BJ (cell line): ENCODE measurements at regions not wholly inside any gene's neighbourhood (a gene's known extent, or its start where the extent isn't known, plus 50 kb on each side); places are given as distances from the start of the nearest gene placed in this dataset.

ENCODE experiments used
- CTCF ChIA-PET: fragments of 350-600 bp; formaldehyde crosslinking; extraction: SDS; loops from one replicate; lab custom pipeline; 2021; ENCODE audit warnings: antibody characterized with exemption, inconsistent platforms; lab: Yijun Ruan, JAX
- POLR2A ChIA-PET: fragments of 300-600 bp; sonication (Branson Sonifier 250); formaldehyde crosslinking; extraction: SDS; loops from one replicate; lab custom pipeline; 2021; ENCODE audit warnings: antibody characterized with exemption; lab: Charles Lee
- DNase-seq: peaks from one replicate; pipeline ENCODE4 v3.0.0-alpha.2; 2011; ENCODE audit warnings: low read depth
- H3K27me3 ChIP-seq: 2 replicates; pipeline ENCODE4 v1.6.0; 2011; ENCODE audit warnings: low read length; ENCODE audit not compliant: control insufficient read depth, insufficient read depth
- H3K36me3 ChIP-seq: 2 replicates; pipeline ENCODE4 v1.5.1; 2011; ENCODE audit warnings: low read length; ENCODE audit not compliant: control insufficient read depth, insufficient read depth
- H3K4me3 ChIP-seq: 2 replicates; pipeline ENCODE4 v1.5.1; 2011; ENCODE audit warnings: low read depth, mild to moderate bottlenecking, control low read depth, low read length
- TF ChIP-seq, protein P1 (sequence below): IDR thresholded peaks from 2 replicates; pipeline ENCODE4 v1.5.1; 2011; ENCODE audit warnings: low read depth, mild to moderate bottlenecking, control low read depth, inconsistent platforms, low read length, moderate library complexity; ENCODE audit not compliant: insufficient read depth

DNA sequence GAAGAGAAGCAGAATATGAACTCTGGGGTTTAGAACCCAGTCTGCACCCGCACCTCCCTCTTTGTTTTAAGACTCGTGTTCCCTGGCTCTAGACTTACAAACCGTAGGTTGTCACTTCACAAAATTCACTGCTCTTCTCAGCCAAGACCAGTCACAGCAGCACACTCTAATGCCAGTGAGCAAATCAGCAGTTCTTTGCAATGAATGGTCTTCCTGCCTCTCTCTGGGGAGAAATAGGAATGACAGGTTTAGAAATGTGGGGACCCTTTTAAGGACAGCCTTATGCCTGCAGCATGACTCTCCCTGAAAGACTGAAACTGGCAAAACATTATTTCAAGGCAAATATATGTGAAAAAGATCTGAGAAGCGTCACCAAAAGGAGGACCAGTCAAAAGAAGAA, 156.9 kb downstream of the KCTD15 start:
- ChIA-PET POLR2A (no interaction called here), CTCF (interaction anchor here (1.1 kb wide), 1 partner anchor 176 kb away, joined by 4 read pairs; no protein-coding TSS in a partner anchor)
- TF ChIP-seq, protein P1, sequence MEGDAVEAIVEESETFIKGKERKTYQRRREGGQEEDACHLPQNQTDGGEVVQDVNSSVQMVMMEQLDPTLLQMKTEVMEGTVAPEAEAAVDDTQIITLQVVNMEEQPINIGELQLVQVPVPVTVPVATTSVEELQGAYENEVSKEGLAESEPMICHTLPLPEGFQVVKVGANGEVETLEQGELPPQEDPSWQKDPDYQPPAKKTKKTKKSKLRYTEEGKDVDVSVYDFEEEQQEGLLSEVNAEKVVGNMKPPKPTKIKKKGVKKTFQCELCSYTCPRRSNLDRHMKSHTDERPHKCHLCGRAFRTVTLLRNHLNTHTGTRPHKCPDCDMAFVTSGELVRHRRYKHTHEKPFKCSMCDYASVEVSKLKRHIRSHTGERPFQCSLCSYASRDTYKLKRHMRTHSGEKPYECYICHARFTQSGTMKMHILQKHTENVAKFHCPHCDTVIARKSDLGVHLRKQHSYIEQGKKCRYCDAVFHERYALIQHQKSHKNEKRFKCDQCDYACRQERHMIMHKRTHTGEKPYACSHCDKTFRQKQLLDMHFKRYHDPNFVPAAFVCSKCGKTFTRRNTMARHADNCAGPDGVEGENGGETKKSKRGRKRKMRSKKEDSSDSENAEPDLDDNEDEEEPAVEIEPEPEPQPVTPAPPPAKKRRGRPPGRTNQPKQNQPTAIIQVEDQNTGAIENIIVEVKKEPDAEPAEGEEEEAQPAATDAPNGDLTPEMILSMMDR, result no peak

DNA sequence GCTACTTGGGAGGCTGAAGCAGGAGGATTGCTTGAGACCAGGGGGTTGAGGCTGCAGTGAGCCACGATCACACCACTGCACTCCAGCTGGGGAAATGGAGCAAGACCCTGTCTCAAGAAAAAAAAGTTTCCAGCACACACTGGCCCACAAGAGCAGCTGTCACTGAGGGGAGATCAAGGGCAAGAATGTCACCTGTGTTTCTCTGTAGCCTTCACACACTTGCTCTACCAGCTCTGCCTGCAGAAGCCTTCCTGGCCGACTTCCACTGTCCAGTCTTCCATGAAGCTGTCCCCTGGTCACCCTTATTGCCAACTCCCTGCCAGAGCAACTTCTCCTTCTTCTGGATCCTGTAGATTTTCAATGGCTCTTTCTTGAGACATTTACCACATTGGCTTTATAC, 158.0 kb downstream of the KCTD15 start:
- Histone ChIP-seq H3K27me3 (0 out of 2 replicates have a peak, but pooled peaks cover 1% of the 10 kb centered on the region), H3K4me3 (no peak overlapping the region), H3K36me3 (no peaks in the 10 kb centered on the region)
- CTCF ChIA-PET, result interaction anchor here (0.9 to 1.7 kb wide), 3 partner anchors 8 to 177 kb away, joined by 3 to 7 read pairs (median 4); no protein-coding TSS in a partner anchor
- POLR2A ChIA-PET, result no interaction called here
- no peak for DNase-seq
- TF ChIP-seq, protein P1, result no peak

More for the DNA sequence above, 156.9 kb downstream of the KCTD15 start:
- no peaks in the 10 kb centered on the region for H3K36me3 ChIP-seq
- H3K4me3 ChIP-seq, result no peak overlapping the region
- H3K27me3 ChIP-seq, result 0 out of 2 replicates have a peak, but pooled peaks cover 1% of the 10 kb centered on the region
- no peak for DNase-seq

DNA sequence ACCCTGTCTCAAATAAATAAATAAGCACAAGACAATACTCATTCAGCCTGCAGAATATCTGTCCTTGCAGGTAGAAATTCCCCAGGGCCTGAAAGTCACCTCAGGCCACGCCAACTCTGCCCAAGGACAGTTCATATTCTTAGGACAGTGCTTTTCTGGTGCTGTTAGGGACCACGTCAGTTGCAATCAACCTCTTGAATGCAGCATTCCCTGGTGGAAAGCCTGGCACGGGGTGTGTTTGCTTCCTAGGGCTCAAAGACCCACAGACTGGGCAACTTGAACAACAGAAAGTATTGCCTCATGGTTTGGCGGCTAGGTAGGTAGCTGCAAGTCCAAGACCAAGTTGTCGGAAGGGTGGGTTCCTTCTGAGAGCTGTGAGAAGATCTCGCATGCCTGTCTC, 160.3 kb downstream of the KCTD15 start:
- CTCF ChIA-PET, result interaction anchor here (1.6 kb wide), 1 partner anchor 179 kb away, joined by 6 read pairs; no protein-coding TSS in a partner anchor

DNA sequence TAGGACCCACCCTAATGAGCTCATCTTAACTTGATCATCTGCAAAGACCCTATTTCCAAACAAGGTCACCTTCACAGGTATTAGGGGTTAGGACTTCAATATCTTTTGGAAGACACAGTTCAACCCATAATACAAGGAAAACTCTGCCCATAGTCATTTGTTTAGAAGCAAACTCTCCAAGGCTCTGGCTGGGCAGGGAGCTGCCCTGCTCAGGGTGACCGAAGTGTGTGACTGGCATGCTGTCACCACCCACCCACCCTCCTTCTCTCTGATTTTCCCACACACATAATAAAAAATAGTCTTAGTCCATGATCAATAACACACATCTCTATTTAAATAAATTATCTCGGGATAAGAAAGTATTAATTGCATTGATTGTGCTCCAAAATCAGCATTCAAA, 161.1 kb downstream of the KCTD15 start:
- ChIA-PET POLR2A (no interaction called here), CTCF (no interaction called here)
- Histone ChIP-seq H3K36me3 (no peaks in the 10 kb centered on the region), H3K4me3 (no peak overlapping the region), H3K27me3 (peaks cover 1% of the 10 kb centered on the region; the same call in 1 of the 2 replicates)
- TF ChIP-seq, protein P1, result no peak
- DNase-seq, result no peak

More for the DNA sequence above, 160.3 kb downstream of the KCTD15 start:
- H3K27me3 ChIP-seq, result 0 out of 2 replicates have a peak, but pooled peaks cover 1% of the 10 kb centered on the region
- no peak for DNase-seq
- POLR2A ChIA-PET, result no interaction called here
- H3K4me3 ChIP-seq, result no peak overlapping the region
- TF ChIP-seq, protein P1, result no peak
- H3K36me3 ChIP-seq, result no peaks in the 10 kb centered on the region

DNA sequence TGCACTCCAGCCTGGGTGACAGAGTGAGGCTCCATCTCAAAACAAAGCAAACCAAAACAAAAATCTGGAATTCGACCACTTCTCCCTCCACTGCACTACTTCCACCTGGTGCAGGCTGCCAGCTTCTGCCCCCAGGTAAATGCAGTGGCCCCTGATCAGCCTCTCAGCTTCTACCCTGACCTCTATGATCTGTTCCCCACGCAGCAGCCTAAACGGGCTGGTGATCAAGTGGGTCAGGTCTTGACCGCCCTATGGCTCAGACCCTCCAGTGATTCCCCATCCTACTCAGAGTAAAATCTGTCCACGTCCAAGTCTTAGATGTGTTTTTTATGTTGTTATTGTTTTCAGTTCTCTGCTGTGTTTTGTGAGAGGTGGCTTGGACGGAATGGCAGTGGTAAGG, 163.9 kb downstream of the KCTD15 start:
- H3K27me3 ChIP-seq, result no peaks in the 10 kb centered on the region; the same call in 1 of the 2 replicates
- H3K4me3 ChIP-seq, result no peak overlapping the region
- TF ChIP-seq, protein P1, result no peak
- CTCF ChIA-PET, result no interaction called here
- POLR2A ChIA-PET, result no interaction called here
- DNase-seq, result no peak
- H3K36me3 ChIP-seq, result no peaks in the 10 kb centered on the region
